ENCODE measurements at regions not wholly inside any gene's neighbourhood (a gene's known extent, or its start where the extent isn't known, plus 50 kb on each side); places are given as distances from the start of the nearest gene placed in this dataset.
A peak's percentile ranks its signal among the peaks of the same experiment; 100 is the strongest.

- DNase-seq (ENCODE audit: low read depth, low spot score): no peak
Measured at GRCh38 chr10:4352414-4352961, 473.5 kb upstream of the AKR1E2 start.

GRCh38 chr10:4351723-4352413 lies 474.1 kb upstream of the AKR1E2 start:
- peak; percentile 74 for DNase-seq (ENCODE audit: low read depth, low spot score)

- no peak for DNase-seq (ENCODE audit: low read depth, low spot score)
Measured at GRCh38 chr10:4347397-4347796, 478.6 kb upstream of the AKR1E2 start.

GRCh38 chr10:4345877-4346646 lies 479.9 kb upstream of the AKR1E2 start:
- DNase-seq (ENCODE audit: low read depth, low spot score): no peak

GRCh38 chr10:4344492-4344994 lies 481.5 kb upstream of the AKR1E2 start:
- DNase-seq (ENCODE audit: low read depth, low spot score): no peak

- no peak for DNase-seq (ENCODE audit: low read depth, low spot score)
Measured at GRCh38 chr10:4343873-4344272, 482.1 kb upstream of the AKR1E2 start.

- DNase-seq (ENCODE audit: low read depth, low spot score): no peak
Measured at GRCh38 chr10:4343091-4343490, 482.9 kb upstream of the AKR1E2 start.

GRCh38 chr10:4338768-4339167 lies 487.2 kb upstream of the AKR1E2 start:
- no peak for DNase-seq (ENCODE audit: low read depth, low spot score)

DNA sequence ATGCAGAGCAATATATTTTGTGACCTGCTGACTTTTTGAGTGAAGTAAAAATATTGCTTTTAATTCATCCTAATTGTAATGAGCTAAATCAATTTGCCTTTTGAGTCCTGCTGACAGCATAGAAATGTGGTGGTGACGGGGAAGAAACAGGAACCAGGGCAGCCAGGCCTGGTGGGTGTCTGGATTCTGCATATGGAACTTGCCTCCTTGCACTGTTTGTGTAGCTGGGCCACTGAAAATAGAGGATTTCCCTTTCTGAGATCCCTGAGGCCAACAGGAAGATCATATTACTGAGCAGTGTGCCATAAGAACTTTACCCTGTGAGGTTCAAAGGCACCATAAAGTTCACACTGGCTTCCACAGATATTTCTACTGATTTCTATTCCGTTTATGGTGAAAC lies 488.4 kb upstream of the AKR1E2 start:
- DNase-seq (ENCODE audit: low read depth, low spot score): no peak

DNA sequence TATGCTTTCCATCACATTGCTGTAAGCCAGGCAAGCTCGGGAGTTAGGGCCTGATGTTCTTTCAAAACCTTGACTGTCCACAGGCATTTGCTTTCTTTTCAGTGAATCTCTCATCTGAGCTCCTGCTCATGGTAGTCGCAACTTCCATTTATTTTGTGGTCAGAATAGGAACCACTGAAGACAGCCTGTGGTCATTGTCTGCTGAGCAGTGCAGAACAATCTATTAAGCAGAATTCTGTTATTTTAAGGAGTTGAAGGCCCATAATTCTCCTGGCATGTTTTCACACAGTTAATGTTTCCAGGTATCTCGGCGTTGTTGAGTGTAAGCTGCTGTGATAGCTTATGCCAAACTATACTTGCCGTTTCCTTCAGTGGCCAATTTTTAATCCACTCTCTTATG lies 491.1 kb upstream of the AKR1E2 start:
- DNase-seq (ENCODE audit: low read depth, low spot score): no peak

DNA sequence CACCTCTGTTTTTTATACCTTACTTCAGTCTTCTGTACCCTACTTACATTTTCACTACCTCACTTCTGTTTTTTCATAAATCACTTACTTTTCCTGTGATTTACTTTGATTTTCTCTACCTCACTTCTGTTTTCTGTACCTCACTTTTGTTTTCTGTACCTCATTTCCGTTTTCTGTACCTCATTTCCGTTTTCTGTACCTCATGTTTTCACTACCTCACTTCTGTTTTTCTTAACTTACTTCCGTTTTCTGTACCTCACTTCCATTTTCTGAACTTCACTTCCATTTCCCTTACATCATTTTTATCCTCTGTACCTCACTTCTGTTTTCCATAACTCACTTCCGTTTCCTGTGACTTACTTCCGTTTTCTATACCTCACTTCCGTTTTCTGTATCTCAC lies 492.0 kb upstream of the AKR1E2 start:
- DNase-seq (ENCODE audit: low read depth, low spot score): no peak

GRCh38 chr10:4333459-4333894 lies 492.5 kb upstream of the AKR1E2 start:
- no peak for DNase-seq (ENCODE audit: low read depth, low spot score)

- DNase-seq (ENCODE audit: low read depth, low spot score): no peak
Measured at GRCh38 chr10:4332764-4333458, 493.1 kb upstream of the AKR1E2 start.

DNA sequence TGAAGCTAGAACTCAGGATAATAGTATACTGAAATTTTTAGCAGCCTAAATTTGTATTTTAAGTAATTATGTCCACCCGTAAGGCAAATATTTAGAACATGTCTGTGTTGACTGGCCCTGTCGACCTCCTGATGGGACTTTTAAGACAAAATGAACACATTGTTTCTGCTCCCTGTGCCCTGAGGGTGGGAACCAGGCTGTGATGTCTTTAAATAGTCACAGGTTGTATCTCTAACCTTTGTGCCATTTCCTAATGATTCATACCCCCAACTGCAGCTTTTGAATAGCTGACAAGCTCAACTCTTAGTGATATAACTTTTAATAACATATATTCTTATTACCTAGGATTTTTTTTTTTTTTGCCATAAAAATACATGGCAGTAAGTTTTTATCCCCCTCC lies 494.9 kb upstream of the AKR1E2 start:
- no peak for DNase-seq (ENCODE audit: low read depth, low spot score)

DNA sequence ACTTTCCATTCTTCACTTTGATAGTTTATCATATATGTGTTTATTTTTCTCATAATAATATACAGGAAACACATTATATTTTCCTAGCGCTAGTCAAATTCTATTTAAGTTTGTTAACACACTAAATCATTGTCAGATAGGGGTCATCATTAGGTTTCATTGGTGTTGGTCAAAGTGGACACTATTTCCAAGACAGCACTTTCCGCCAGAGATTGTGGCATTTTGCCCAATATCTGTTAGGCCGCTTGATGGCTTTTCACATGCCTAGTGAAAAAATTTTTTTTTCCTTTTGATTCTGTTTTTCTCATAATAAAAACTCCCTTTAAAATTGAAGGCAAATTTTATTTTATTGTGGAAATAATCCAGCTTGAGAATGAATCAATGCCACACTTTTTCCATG lies 495.4 kb upstream of the AKR1E2 start:
- no peak for DNase-seq (ENCODE audit: low read depth, low spot score)

GRCh38 chr10:4329225-4329624 lies 496.8 kb upstream of the AKR1E2 start:
- DNase-seq (ENCODE audit: low read depth, low spot score): no peak

- DNase-seq (ENCODE audit: low read depth, low spot score): no peak
Measured at GRCh38 chr10:4326647-4327046, 499.4 kb upstream of the AKR1E2 start.

DNA sequence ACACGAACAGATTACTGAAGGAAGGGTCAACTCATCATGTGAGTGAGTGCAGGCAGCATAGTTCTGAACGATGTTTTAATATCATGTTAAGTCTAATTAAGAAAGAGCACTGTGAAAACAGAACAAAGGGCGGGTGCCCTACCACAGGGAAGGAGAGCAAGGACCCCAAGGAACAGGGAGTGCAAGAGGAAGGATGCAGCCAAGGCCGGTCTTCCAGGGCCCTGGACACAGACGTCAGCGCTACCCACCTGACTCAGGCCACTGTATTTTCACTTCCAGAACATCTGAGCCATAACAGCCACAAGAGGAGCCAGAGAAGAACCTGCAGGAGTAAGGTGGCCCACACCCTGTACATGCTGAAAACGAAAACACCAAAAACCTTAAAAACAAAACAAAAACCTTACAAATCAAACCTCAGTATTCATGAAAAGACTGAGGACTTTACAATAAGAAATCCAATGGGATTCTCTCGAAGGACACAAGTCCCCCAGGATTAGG lies 506.1 kb upstream of the AKR1E2 start:
- DNase-seq (ENCODE audit: low read depth, low spot score): no peak

DNA sequence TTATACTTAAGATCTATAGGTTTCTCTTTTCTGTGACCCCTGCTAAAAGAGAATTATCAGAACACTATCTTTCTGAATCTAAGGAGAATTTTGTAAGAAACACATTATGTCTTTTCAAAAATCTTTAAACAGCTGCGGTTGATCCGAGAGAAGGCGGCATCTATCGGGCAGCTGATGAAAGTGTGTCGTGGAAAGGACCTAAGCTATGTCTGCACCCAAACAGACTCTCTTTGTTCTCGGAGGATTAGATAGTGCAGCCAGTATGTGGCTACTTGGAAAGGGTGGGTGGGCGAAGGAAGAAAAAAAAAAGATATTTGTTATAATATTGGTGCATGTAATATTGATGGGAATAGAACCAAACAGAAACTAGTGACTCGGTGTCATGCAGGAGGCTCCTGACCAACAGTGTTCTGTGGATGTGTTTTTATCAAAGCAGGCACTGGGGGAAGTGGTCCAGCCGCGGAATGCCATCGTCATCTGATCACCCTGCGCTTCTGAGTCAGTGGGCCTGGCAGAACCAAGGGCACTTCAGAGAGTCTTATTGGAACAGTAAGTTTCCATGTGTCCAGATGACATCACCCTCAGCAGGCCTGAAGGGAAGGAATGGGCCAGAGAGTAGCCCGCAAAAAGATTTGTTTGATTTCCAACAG lies 509.7 kb upstream of the AKR1E2 start:
- no peak for DNase-seq (ENCODE audit: low read depth, low spot score)

DNA sequence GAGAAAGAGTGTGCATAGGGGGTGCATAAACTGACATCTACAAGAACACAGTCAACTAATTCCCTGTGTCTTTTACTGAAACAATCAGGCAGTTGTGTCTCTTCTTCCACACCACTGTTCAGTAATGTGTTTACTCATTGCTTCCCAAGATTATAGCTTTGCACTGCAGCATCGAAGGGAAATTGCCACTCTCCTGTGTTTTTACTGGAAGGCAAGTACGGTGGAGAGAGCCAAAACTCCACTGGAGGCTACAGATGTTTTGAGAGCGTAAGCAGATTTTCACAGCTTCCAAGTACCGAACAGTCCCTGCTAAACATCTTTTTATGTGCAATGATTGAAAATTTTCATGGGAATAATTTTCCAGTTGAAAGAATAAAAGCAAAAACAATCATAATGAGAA lies 510.5 kb upstream of the AKR1E2 start:
- no peak for DNase-seq (ENCODE audit: low read depth, low spot score)

- no peak for DNase-seq (ENCODE audit: low read depth, low spot score)
Measured at GRCh38 chr10:4313051-4313450, 513.0 kb upstream of the AKR1E2 start.

Data from pulmonary artery endothelial cell (primary cell).